GM23338 (cell line): ENCODE measurements at regions not wholly inside any gene's neighbourhood (a gene's known extent, or its start where the extent isn't known, plus 50 kb on each side); places are given as distances from the start of the nearest gene placed in this dataset.

Source experiments
- ATAC-seq: fragments of 200-7000 bp; cut with Tn5 transposase; 3 replicates; pipeline ENCODE4 v1.9.1; 2020
- DNase-seq: peaks from one replicate; pipeline ENCODE4 v3.0.0-alpha.2; 2015; ENCODE audit warnings: low spot score
- H2AFZ ChIP-seq: fragments of 200-600 bp; sonication (generic); 2 replicates; pipeline ENCODE4 v1.8.0; 2016; ENCODE audit warnings: antibody characterized with exemption, mild to moderate bottlenecking, moderate library complexity
- H3F3A ChIP-seq: fragments of 200-600 bp; sonication (generic); replicated peaks from 2 replicates; pipeline ENCODE4 v1.8.0; 2017; ENCODE audit warnings: antibody characterized with exemption, mixed run types, low read depth
- H3K27ac ChIP-seq: fragments of 200-600 bp; sonication (generic); 2 replicates; pipeline ENCODE4 v1.6.1; 2016; ENCODE audit warnings: low read depth
- H3K27me3 ChIP-seq: fragments of 200-600 bp; sonication (generic); 2 replicates; pipeline ENCODE4 v1.8.0; 2016; ENCODE audit warnings: mild to moderate bottlenecking, mixed run types, moderate library complexity; ENCODE audit not compliant: insufficient read depth
- H3K36me3 ChIP-seq: fragments of 200-600 bp; sonication (generic); 2 replicates; pipeline ENCODE4 v1.8.0; 2016; ENCODE audit warnings: mild to moderate bottlenecking; ENCODE audit not compliant: insufficient read depth
- H3K4me1 ChIP-seq: fragments of 200-600 bp; sonication (generic); 2 replicates; pipeline ENCODE4 v1.8.0; 2016; ENCODE audit warnings: mild to moderate bottlenecking, moderate library complexity; ENCODE audit not compliant: insufficient read depth
- H3K4me2 ChIP-seq: fragments of 200-600 bp; sonication (generic); 2 replicates; pipeline ENCODE4 v1.7.1; 2017; ENCODE audit warnings: mixed run types
- H3K4me3 ChIP-seq: fragments of 200-600 bp; sonication (generic); 2 replicates; pipeline ENCODE4 v1.6.1; 2016; ENCODE audit warnings: mixed run types
- H3K79me2 ChIP-seq: fragments of 200-600 bp; sonication (generic); replicated peaks from 2 replicates; pipeline ENCODE4 v1.8.0; 2017; ENCODE audit warnings: mild to moderate bottlenecking; ENCODE audit not compliant: insufficient read depth
- H3K9me2 ChIP-seq: fragments of 200-600 bp; sonication (generic); 2 replicates; pipeline ENCODE4 v1.8.0; 2017; ENCODE audit not compliant: insufficient read depth
- H4K20me1 ChIP-seq: fragments of 200-600 bp; sonication (generic); replicated peaks from 2 replicates; pipeline ENCODE4 v1.8.0; 2017; ENCODE audit warnings: mild to moderate bottlenecking; ENCODE audit not compliant: insufficient read depth
- H3K27ac Mint-ChIP-seq: 2 replicates; pipeline ENCODE4 v1.8.0; 2020; ENCODE audit warnings: inconsistent platforms, mild to moderate bottlenecking, moderate library complexity, mixed read lengths
- H3K27me3 Mint-ChIP-seq: 3 replicates; pipeline ENCODE4 v1.8.0; 2022; ENCODE audit warnings: low read depth, mild to moderate bottlenecking, moderate library complexity, mixed read lengths, inconsistent platforms; ENCODE audit not compliant: insufficient read depth, poor library complexity
- H3K36me3 Mint-ChIP-seq: 3 replicates; pipeline ENCODE4 v1.8.0; 2021; ENCODE audit warnings: low read depth, mild to moderate bottlenecking, inconsistent platforms, moderate library complexity, mixed read lengths
- H3K4me1 Mint-ChIP-seq: 3 replicates; pipeline ENCODE4 v1.8.0; 2020; ENCODE audit warnings: mild to moderate bottlenecking, inconsistent platforms, mixed read lengths
- H3K4me3 Mint-ChIP-seq: 3 replicates; pipeline ENCODE4 v1.8.0; 2021; ENCODE audit warnings: moderate library complexity, mild to moderate bottlenecking, inconsistent platforms, mixed read lengths
- H3K9me3 Mint-ChIP-seq: 3 replicates; pipeline ENCODE4 v1.8.0; 2020; ENCODE audit warnings: moderate library complexity, mild to moderate bottlenecking, inconsistent platforms, mixed read lengths
- CREB1 ChIP-seq: fragments of 250-450 bp; sonication (Bioruptor Pico); IDR thresholded peaks from 2 replicates; pipeline ENCODE4 v1.5.0; 2020; ENCODE audit warnings: low read depth, mild to moderate bottlenecking, moderate library complexity
- EZH2phosphoT487 ChIP-seq: fragments of 200-600 bp; sonication (generic); IDR thresholded peaks from one replicate; pipeline ENCODE4 v1.8.1; 2018; ENCODE audit warnings: antibody characterized with exemption; ENCODE audit not compliant: unreplicated experiment
- JUNB ChIP-seq: IDR thresholded peaks from one replicate; pipeline ENCODE4 v1.6.1; 2016; ENCODE audit warnings: antibody characterized with exemption; ENCODE audit not compliant: unreplicated experiment
- POLR2AphosphoS5 ChIP-seq: IDR thresholded peaks from 2 replicates; pipeline ENCODE4 v1.6.1; 2016; ENCODE audit warnings: antibody characterized with exemption, low read depth
- STAT1 ChIP-seq: IDR thresholded peaks from one replicate; pipeline ENCODE4 v1.6.1; 2016; ENCODE audit warnings: antibody characterized with exemption; ENCODE audit not compliant: unreplicated experiment
- ZNF114 ChIP-seq: fragments of 250-450 bp; sonication (Bioruptor Pico); IDR thresholded peaks from 2 replicates; pipeline ENCODE4 v1.5.0; 2020; ENCODE audit warnings: mild to moderate bottlenecking, moderate library complexity
- ZNF331 ChIP-seq: fragments of 250-450 bp; sonication (Bioruptor Pico); IDR thresholded peaks from 2 replicates; pipeline ENCODE4 v1.5.0; 2020; ENCODE audit warnings: low read depth, mild to moderate bottlenecking, moderate library complexity
- TF ChIP-seq, protein P1 (sequence below), 2 experiments: fragments of 200-600 bp in 1 of 2; sonication (generic) in 1 of 2; conservative IDR thresholded peaks; 2 replicates each; pipeline versions ENCODE4 v1.5.1 to v1.6.1; 2016 to 2017; ENCODE audit warnings: antibody characterized with exemption in 2 of 2, low read depth in 2 of 2, mild to moderate bottlenecking in 2 of 2, moderate library complexity in 1 of 2
- TF ChIP-seq, protein P2 (sequence below): IDR thresholded peaks from 2 replicates; pipeline ENCODE4 v1.6.1; 2016; ENCODE audit warnings: antibody characterized with exemption
- TF ChIP-seq, protein P3 (sequence below): fragments of 250-450 bp; sonication (Bioruptor Pico); IDR thresholded peaks from 2 replicates; pipeline ENCODE4 v1.5.0; 2020; ENCODE audit warnings: mild to moderate bottlenecking, moderate library complexity
- TF ChIP-seq, protein P4 (sequence below): IDR thresholded peaks from one replicate; pipeline ENCODE4 v1.6.1; 2018; ENCODE audit warnings: antibody characterized with exemption; ENCODE audit not compliant: unreplicated experiment

DNA sequence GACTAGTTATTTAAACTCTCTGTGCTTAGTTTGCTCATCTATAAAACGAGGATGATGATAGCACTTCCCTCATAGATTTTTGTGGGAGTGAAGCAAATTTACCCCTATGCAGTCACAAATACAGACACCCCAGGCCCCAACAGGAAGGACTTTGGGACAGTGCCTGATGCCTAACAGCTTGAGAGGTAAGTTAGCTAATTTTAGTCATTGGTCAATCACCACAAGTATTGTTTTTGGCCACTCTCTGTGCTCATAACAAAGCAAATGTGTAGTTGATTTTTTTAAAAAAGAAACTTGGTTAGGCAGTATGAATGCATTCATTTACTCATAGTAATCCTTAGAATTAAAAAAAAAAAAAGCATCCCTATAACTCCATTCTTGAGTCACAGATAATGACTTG lies 1590.7 kb upstream of the TENM3 start (continued):
- TF ChIP-seq, protein P1, sequence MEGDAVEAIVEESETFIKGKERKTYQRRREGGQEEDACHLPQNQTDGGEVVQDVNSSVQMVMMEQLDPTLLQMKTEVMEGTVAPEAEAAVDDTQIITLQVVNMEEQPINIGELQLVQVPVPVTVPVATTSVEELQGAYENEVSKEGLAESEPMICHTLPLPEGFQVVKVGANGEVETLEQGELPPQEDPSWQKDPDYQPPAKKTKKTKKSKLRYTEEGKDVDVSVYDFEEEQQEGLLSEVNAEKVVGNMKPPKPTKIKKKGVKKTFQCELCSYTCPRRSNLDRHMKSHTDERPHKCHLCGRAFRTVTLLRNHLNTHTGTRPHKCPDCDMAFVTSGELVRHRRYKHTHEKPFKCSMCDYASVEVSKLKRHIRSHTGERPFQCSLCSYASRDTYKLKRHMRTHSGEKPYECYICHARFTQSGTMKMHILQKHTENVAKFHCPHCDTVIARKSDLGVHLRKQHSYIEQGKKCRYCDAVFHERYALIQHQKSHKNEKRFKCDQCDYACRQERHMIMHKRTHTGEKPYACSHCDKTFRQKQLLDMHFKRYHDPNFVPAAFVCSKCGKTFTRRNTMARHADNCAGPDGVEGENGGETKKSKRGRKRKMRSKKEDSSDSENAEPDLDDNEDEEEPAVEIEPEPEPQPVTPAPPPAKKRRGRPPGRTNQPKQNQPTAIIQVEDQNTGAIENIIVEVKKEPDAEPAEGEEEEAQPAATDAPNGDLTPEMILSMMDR (conservative IDR thresholded peaks at IDR 0.05; ENCODE audit: low read depth in 2 of 2) = no peak
- TF ChIP-seq JUNB (no peak), POLR2AphosphoS5 (no peak), ZNF114 (CRISPR knock-in tag) (no peak)
- TF ChIP-seq, protein P2, sequence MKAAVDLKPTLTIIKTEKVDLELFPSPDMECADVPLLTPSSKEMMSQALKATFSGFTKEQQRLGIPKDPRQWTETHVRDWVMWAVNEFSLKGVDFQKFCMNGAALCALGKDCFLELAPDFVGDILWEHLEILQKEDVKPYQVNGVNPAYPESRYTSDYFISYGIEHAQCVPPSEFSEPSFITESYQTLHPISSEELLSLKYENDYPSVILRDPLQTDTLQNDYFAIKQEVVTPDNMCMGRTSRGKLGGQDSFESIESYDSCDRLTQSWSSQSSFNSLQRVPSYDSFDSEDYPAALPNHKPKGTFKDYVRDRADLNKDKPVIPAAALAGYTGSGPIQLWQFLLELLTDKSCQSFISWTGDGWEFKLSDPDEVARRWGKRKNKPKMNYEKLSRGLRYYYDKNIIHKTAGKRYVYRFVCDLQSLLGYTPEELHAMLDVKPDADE = no peak

DNA sequence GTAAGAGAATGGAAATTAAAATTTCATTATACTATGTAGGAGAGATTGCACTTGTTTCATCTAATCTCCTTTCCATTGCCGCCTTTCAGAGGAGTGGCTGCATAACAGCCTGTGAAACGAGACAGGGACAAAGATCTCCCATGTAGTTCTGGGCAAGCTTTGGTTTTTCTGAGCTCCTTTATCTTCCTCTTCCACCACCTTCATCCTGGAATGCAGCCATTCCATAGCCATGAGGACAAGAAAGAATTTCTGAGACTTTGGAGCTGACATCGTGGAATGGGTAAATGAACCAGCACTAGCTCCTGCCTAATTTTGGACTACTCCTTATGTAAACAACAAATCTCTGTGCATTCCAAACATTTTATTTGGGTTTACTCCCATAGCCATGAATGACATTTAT lies 1587.3 kb upstream of the TENM3 start:
- no peaks in the 10 kb centered on the region for H3K36me3 Mint-ChIP-seq
- H3F3A ChIP-seq = no peaks in the 10 kb centered on the region
- 0 out of 2 replicates have a peak, but pooled peaks cover 5% of the 10 kb centered on the region for H3K9me2 ChIP-seq
- no peaks in the 10 kb centered on the region for H3K4me1 ChIP-seq
- H3K36me3 ChIP-seq = no peaks in the 10 kb centered on the region
- no peak overlapping the region for H2AFZ ChIP-seq
- DNase-seq (no peak), ATAC-seq (no peak)
- no peaks in the 10 kb centered on the region for H4K20me1 ChIP-seq
- no peaks in the 10 kb centered on the region for H3K27me3 Mint-ChIP-seq
- no peak overlapping the region for H3K4me3 ChIP-seq
- no peaks in the 10 kb centered on the region for H3K79me2 ChIP-seq
- H3K27me3 ChIP-seq = no peaks in the 10 kb centered on the region
- H3K9me3 Mint-ChIP-seq = no peaks in the 10 kb centered on the region
- H3K4me1 Mint-ChIP-seq = no peaks in the 10 kb centered on the region
- H3K4me2 ChIP-seq = no peak overlapping the region
- no peak overlapping the region for H3K27ac Mint-ChIP-seq
- no peak overlapping the region for H3K27ac ChIP-seq
- H3K4me3 Mint-ChIP-seq = no peak overlapping the region
- TF ChIP-seq CREB1 (CRISPR knock-in tag) = no peak
- TF ChIP-seq ZNF331 (CRISPR knock-in tag) = no peak
- TF ChIP-seq EZH2phosphoT487 = no peak
- TF ChIP-seq, protein P2 = no peak
- TF ChIP-seq, protein P3, sequence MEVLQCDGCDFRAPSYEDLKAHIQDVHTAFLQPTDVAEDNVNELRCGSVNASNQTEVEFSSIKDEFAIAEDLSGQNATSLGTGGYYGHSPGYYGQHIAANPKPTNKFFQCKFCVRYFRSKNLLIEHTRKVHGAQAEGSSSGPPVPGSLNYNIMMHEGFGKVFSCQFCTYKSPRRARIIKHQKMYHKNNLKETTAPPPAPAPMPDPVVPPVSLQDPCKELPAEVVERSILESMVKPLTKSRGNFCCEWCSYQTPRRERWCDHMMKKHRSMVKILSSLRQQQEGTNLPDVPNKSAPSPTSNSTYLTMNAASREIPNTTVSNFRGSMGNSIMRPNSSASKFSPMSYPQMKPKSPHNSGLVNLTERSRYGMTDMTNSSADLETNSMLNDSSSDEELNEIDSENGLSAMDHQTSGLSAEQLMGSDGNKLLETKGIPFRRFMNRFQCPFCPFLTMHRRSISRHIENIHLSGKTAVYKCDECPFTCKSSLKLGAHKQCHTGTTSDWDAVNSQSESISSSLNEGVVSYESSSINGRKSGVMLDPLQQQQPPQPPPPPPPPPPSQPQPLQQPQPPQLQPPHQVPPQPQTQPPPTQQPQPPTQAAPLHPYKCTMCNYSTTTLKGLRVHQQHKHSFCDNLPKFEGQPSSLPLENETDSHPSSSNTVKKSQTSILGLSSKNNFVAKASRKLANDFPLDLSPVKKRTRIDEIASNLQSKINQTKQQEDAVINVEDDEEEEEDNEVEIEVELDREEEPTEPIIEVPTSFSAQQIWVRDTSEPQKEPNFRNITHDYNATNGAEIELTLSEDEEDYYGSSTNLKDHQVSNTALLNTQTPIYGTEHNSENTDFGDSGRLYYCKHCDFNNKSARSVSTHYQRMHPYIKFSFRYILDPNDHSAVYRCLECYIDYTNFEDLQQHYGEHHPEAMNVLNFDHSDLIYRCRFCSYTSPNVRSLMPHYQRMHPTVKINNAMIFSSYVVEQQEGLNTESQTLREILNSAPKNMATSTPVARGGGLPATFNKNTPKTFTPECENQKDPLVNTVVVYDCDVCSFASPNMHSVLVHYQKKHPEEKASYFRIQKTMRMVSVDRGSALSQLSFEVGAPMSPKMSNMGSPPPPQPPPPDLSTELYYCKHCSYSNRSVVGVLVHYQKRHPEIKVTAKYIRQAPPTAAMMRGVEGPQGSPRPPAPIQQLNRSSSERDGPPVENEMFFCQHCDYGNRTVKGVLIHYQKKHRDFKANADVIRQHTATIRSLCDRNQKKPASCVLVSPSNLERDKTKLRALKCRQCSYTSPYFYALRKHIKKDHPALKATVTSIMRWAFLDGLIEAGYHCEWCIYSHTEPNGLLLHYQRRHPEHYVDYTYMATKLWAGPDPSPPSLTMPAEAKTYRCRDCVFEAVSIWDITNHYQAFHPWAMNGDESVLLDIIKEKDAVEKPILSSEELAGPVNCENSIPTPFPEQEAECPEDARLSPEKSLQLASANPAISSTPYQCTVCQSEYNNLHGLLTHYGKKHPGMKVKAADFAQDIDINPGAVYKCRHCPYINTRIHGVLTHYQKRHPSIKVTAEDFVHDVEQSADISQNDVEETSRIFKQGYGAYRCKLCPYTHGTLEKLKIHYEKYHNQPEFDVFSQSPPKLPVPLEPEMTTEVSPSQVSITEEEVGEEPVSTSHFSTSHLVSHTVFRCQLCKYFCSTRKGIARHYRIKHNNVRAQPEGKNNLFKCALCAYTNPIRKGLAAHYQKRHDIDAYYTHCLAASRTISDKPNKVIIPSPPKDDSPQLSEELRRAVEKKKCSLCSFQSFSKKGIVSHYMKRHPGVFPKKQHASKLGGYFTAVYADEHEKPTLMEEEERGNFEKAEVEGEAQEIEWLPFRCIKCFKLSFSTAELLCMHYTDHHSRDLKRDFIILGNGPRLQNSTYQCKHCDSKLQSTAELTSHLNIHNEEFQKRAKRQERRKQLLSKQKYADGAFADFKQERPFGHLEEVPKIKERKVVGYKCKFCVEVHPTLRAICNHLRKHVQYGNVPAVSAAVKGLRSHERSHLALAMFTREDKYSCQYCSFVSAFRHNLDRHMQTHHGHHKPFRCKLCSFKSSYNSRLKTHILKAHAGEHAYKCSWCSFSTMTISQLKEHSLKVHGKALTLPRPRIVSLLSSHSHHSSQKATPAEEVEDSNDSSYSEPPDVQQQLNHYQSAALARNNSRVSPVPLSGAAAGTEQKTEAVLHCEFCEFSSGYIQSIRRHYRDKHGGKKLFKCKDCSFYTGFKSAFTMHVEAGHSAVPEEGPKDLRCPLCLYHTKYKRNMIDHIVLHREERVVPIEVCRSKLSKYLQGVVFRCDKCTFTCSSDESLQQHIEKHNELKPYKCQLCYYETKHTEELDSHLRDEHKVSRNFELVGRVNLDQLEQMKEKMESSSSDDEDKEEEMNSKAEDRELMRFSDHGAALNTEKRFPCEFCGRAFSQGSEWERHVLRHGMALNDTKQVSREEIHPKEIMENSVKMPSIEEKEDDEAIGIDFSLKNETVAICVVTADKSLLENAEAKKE (CRISPR knock-in tag) = no peak
- TF ChIP-seq ZNF114 (CRISPR knock-in tag) = no peak
- no peak for TF ChIP-seq STAT1
- TF ChIP-seq, protein P4, sequence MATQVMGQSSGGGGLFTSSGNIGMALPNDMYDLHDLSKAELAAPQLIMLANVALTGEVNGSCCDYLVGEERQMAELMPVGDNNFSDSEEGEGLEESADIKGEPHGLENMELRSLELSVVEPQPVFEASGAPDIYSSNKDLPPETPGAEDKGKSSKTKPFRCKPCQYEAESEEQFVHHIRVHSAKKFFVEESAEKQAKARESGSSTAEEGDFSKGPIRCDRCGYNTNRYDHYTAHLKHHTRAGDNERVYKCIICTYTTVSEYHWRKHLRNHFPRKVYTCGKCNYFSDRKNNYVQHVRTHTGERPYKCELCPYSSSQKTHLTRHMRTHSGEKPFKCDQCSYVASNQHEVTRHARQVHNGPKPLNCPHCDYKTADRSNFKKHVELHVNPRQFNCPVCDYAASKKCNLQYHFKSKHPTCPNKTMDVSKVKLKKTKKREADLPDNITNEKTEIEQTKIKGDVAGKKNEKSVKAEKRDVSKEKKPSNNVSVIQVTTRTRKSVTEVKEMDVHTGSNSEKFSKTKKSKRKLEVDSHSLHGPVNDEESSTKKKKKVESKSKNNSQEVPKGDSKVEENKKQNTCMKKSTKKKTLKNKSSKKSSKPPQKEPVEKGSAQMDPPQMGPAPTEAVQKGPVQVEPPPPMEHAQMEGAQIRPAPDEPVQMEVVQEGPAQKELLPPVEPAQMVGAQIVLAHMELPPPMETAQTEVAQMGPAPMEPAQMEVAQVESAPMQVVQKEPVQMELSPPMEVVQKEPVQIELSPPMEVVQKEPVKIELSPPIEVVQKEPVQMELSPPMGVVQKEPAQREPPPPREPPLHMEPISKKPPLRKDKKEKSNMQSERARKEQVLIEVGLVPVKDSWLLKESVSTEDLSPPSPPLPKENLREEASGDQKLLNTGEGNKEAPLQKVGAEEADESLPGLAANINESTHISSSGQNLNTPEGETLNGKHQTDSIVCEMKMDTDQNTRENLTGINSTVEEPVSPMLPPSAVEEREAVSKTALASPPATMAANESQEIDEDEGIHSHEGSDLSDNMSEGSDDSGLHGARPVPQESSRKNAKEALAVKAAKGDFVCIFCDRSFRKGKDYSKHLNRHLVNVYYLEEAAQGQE = no peak
